ENCODE measurements at regions not wholly inside any gene's neighbourhood (a gene's known extent, or its start where the extent isn't known, plus 50 kb on each side); places are given as distances from the start of the nearest gene placed in this dataset.

GRCh38 chr3:145843561-145843960 is 317.4 kb downstream of the PLOD2 start:
- H3K9me3 ChIP-seq (ENCODE audit: control insufficient read depth, insufficient read depth, low read depth, low read length) = no peaks in the 10 kb centered on the region
- TF ChIP-seq EZH2 (IDR thresholded peaks at IDR 0.05; ENCODE audit: low read length, missing control alignments) = no peak
- no peaks in the 10 kb centered on the region for H3K4me1 ChIP-seq (ENCODE audit: control insufficient read depth, extremely low read depth, insufficient read depth, low read length)
- H3K36me3 ChIP-seq (ENCODE audit: control insufficient read depth, insufficient read depth, low read length) = no peaks in the 10 kb centered on the region
- H4K20me1 ChIP-seq (ENCODE audit: control insufficient read depth, extremely low read depth, insufficient read depth, low read length) = no peaks in the 10 kb centered on the region
- no peak overlapping the region for H3K4me3 ChIP-seq (replicated peaks in 1 of 4; ENCODE audit: control extremely low read depth in 1 of 4, insufficient read depth in 1 of 4, low read depth in 3 of 4, low read length in 4 of 4)
- no peak overlapping the region for H3K4me2 ChIP-seq (ENCODE audit: extremely low read depth, insufficient read depth, low read length)
- H3K79me2 ChIP-seq (ENCODE audit: control insufficient read depth, insufficient read depth, low read length) = no peaks in the 10 kb centered on the region
- no peak overlapping the region for H3K27ac ChIP-seq (ENCODE audit: insufficient read depth, low read length)
- H2AFZ ChIP-seq (ENCODE audit: low read length) = no peak overlapping the region
- no peak for DNase-seq (ENCODE audit: low read depth in 2 of 2)
- H3K9ac ChIP-seq (ENCODE audit: insufficient read depth, low read length) = no peak overlapping the region
- no peaks in the 10 kb centered on the region for H3K27me3 ChIP-seq (ENCODE audit: control insufficient read depth, insufficient read depth, low read length)

- Histone ChIP-seq H3K27me3 (ENCODE audit: control insufficient read depth, insufficient read depth, low read length) (no peaks in the 10 kb centered on the region), H3K4me1 (ENCODE audit: control insufficient read depth, extremely low read depth, insufficient read depth, low read length) (no peaks in the 10 kb centered on the region), H3K9ac (ENCODE audit: insufficient read depth, low read length) (no peak overlapping the region), H3K4me3 (replicated peaks in 1 of 4; ENCODE audit: control extremely low read depth in 1 of 4, insufficient read depth in 1 of 4, low read depth in 3 of 4, low read length in 4 of 4) (no peak overlapping the region), H3K36me3 (ENCODE audit: control insufficient read depth, insufficient read depth, low read length) (no peaks in the 10 kb centered on the region), H2AFZ (ENCODE audit: low read length) (no peak overlapping the region), H3K9me3 (ENCODE audit: control insufficient read depth, insufficient read depth, low read depth, low read length) (no peaks in the 10 kb centered on the region), H3K4me2 (ENCODE audit: extremely low read depth, insufficient read depth, low read length) (no peak overlapping the region), H3K79me2 (ENCODE audit: control insufficient read depth, insufficient read depth, low read length) (no peaks in the 10 kb centered on the region), H4K20me1 (ENCODE audit: control insufficient read depth, extremely low read depth, insufficient read depth, low read length) (no peaks in the 10 kb centered on the region), H3K27ac (ENCODE audit: insufficient read depth, low read length) (no peak overlapping the region)
- no peak for TF ChIP-seq EZH2 (IDR thresholded peaks at IDR 0.05; ENCODE audit: low read length, missing control alignments)
- TF ChIP-seq CTCF (conservative IDR thresholded peaks at IDR 0.05 in 1 of 2, IDR thresholded peaks at IDR 0.05 in 1 of 2; ENCODE audit: low read depth in 1 of 2, low read length in 2 of 2) = no peak
- peak in 1 of 2 donors; percentile 19 for DNase-seq (ENCODE audit: low read depth in 2 of 2)
These were observed 311.9 kb downstream of the PLOD2 start for GRCh38 chr3:145849115-145849514.

GRCh38 chr3:145854499-145854898 is 306.5 kb downstream of the PLOD2 start:
- TF ChIP-seq EZH2 (IDR thresholded peaks at IDR 0.05; ENCODE audit: low read length, missing control alignments) (no peak), CTCF (conservative IDR thresholded peaks at IDR 0.05 in 1 of 2, IDR thresholded peaks at IDR 0.05 in 1 of 2; ENCODE audit: low read depth in 1 of 2, low read length in 2 of 2) (no peak)
- Histone ChIP-seq H3K36me3 (ENCODE audit: control insufficient read depth, insufficient read depth, low read length) (no peaks in the 10 kb centered on the region), H3K4me1 (ENCODE audit: control insufficient read depth, extremely low read depth, insufficient read depth, low read length) (no peaks in the 10 kb centered on the region), H3K9ac (ENCODE audit: insufficient read depth, low read length) (no peak overlapping the region), H3K4me3 (replicated peaks in 1 of 4; ENCODE audit: control extremely low read depth in 1 of 4, insufficient read depth in 1 of 4, low read depth in 3 of 4, low read length in 4 of 4) (no peak overlapping the region), H3K9me3 (ENCODE audit: control insufficient read depth, insufficient read depth, low read depth, low read length) (no peaks in the 10 kb centered on the region), H3K27me3 (ENCODE audit: control insufficient read depth, insufficient read depth, low read length) (no peaks in the 10 kb centered on the region), H4K20me1 (ENCODE audit: control insufficient read depth, extremely low read depth, insufficient read depth, low read length) (no peaks in the 10 kb centered on the region), H3K79me2 (ENCODE audit: control insufficient read depth, insufficient read depth, low read length) (no peaks in the 10 kb centered on the region), H3K4me2 (ENCODE audit: extremely low read depth, insufficient read depth, low read length) (no peak overlapping the region), H2AFZ (ENCODE audit: low read length) (no peak overlapping the region), H3K27ac (ENCODE audit: insufficient read depth, low read length) (no peak overlapping the region)
- DNase-seq (ENCODE audit: low read depth in 2 of 2) = no peak
